ENCODE measurements at regions not wholly inside any gene's neighbourhood (a gene's known extent, or its start where the extent isn't known, plus 50 kb on each side); places are given as distances from the start of the nearest gene placed in this dataset.

DNA sequence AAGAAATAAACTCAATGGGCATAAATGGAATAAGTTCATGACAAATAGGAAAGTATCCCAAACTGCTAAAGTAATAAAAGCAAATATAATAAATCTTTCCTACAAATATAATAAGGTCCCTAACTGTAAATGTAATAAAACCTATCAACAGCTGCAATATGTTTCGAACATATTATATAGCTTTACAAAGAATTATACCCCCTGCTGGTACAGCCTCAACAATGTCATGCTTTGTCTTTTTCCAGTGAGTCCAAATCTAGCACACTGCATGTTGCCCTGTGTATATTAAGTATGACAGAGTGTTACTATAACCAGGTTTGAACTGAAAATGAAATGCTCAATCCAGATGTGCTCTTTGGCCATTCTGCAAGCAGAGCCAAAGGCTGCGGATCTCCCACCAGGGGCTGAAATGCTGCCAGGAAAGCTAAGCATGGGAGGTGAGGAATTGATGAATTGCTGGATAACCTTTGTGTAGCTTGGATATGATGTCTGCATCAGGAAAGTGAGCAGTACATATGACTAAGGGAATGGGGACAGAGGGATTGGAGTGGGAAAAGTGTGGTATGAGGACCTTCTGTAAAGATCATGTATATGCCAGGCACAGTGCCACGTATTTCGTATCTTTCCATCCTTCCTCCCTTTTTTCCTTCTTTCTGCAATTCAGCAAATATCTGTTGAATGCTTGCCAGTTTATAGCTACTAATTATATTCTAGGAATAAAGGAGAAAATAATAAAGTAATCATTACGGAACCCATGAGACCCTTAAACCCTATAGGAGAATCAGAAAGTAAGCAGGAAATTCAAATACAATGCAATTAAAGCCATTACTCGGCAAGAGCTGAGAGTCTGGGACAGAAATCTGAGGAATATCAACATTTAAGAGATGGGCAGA, 954.6 kb upstream of the LCORL start:
- TF ChIP-seq, protein P1, sequence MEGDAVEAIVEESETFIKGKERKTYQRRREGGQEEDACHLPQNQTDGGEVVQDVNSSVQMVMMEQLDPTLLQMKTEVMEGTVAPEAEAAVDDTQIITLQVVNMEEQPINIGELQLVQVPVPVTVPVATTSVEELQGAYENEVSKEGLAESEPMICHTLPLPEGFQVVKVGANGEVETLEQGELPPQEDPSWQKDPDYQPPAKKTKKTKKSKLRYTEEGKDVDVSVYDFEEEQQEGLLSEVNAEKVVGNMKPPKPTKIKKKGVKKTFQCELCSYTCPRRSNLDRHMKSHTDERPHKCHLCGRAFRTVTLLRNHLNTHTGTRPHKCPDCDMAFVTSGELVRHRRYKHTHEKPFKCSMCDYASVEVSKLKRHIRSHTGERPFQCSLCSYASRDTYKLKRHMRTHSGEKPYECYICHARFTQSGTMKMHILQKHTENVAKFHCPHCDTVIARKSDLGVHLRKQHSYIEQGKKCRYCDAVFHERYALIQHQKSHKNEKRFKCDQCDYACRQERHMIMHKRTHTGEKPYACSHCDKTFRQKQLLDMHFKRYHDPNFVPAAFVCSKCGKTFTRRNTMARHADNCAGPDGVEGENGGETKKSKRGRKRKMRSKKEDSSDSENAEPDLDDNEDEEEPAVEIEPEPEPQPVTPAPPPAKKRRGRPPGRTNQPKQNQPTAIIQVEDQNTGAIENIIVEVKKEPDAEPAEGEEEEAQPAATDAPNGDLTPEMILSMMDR (IDR thresholded peaks at IDR 0.05), result no peak
- TF ChIP-seq POLR2A (IDR thresholded peaks at IDR 0.05), result no peak

Measured in adrenal gland (tissue), 5 donors.